GM12878 (cell line): ENCODE measurements at regions not wholly inside any gene's neighbourhood (a gene's known extent, or its start where the extent isn't known, plus 50 kb on each side); places are given as distances from the start of the nearest gene placed in this dataset.
A peak's percentile ranks its signal among the peaks of the same experiment; 100 is the strongest.

ENCODE experiments used
- ATAC-seq: fragments of 200-7000 bp; cut with Tn5 transposase; 3 replicates; pipeline ENCODE4 v1.9.1; 2020; ENCODE audit warnings: mild to moderate bottlenecking, moderate library complexity
- BruUV-seq: library from RNA; stranded (reverse); fragments of 400-500 nt; replicated peaks from 2 replicates; lab custom pipeline; 2021; lab: Mats Ljungman, UMichigan
- CTCF ChIA-PET: fragments of 300-600 bp; sonication (Branson Sonifier 250); formaldehyde crosslinking; extraction: SDS; loops from one replicate; lab custom pipeline; 2021; ENCODE audit warnings: inconsistent platforms; lab: Yijun Ruan, JAX
- POLR2A ChIA-PET: fragments of 350-600 bp; formaldehyde crosslinking; extraction: SDS; loops from one replicate; lab custom pipeline; 2021; ENCODE audit warnings: inconsistent platforms; lab: Charles Lee
- RAD21 ChIA-PET: fragments of 300-600 bp; sonication (Branson Sonifier 250); formaldehyde crosslinking; loops from one replicate; lab custom pipeline; 2023; ENCODE audit warnings: antibody characterized with exemption; ENCODE audit not compliant: unreplicated experiment; lab: Charles Lee
- SMC1A ChIA-PET: fragments of 300-600 bp; sonication (Branson Sonifier 250); formaldehyde crosslinking; loops from one replicate; lab custom pipeline; 2023; ENCODE audit not compliant: unreplicated experiment, uncharacterized antibody; lab: Charles Lee
- DNase-seq: peaks from one replicate; pipeline ENCODE4 v3.0.0-alpha.2; 2011; ENCODE audit warnings: low read depth, low spot score
- FAIRE-seq: peaks from 3 replicates; lab custom pipeline; 2011; peaks lifted over from hg19 to GRCh38; lab: Jason Lieb, UNC
- H2AFZ ChIP-seq: 2 replicates; pipeline ENCODE4 v1.6.0; 2011; ENCODE audit warnings: low read depth, low read length, control low read depth; ENCODE audit not compliant: control insufficient read depth
- H3K27ac ChIP-seq: 2 replicates; pipeline ENCODE4 v1.5.1; 2011; ENCODE audit warnings: control low read depth; ENCODE audit not compliant: control insufficient read depth, insufficient read depth
- H3K27me3 ChIP-seq, 2 experiments: replicated peaks in 1 of 2; 2 replicates each; pipeline versions ENCODE4 v1.6.0 to v1.6.1; 2011; ENCODE audit warnings: low read length in 1 of 2; ENCODE audit not compliant: control insufficient read depth in 2 of 2, insufficient read depth in 2 of 2
- H3K36me3 ChIP-seq, 2 experiments: 2 replicates each; pipeline ENCODE4 v1.5.1; 2011; ENCODE audit warnings: low read length in 1 of 2; ENCODE audit not compliant: control insufficient read depth in 2 of 2, insufficient read depth in 2 of 2
- H3K4me1 ChIP-seq: 2 replicates; pipeline ENCODE4 v1.6.1; 2011; ENCODE audit warnings: mild to moderate bottlenecking, low read length, moderate library complexity, mixed read lengths; ENCODE audit not compliant: control insufficient read depth, insufficient read depth
- H3K4me2 ChIP-seq: 2 replicates; pipeline ENCODE4 v1.6.0; 2011; ENCODE audit warnings: control low read depth; ENCODE audit not compliant: control insufficient read depth, insufficient read depth
- H3K4me3 ChIP-seq: fragments of 200-600 bp; sonication (generic); 2 replicates; pipeline ENCODE4 v1.5.1; 2016
- H3K79me2 ChIP-seq: 2 replicates; pipeline ENCODE4 v1.6.0; 2011; ENCODE audit warnings: low read length; ENCODE audit not compliant: control insufficient read depth, insufficient read depth
- H3K9ac ChIP-seq: 2 replicates; pipeline ENCODE4 v1.8.0; 2011; ENCODE audit warnings: low read length, control low read depth, mixed read lengths; ENCODE audit not compliant: control insufficient read depth, insufficient read depth
- H3K9me3 ChIP-seq: replicated peaks from 3 replicates; pipeline ENCODE4 v1.5.1; 2011; ENCODE audit warnings: mild to moderate bottlenecking, low read length; ENCODE audit not compliant: control insufficient read depth, insufficient read depth
- H4K20me1 ChIP-seq: 2 replicates; pipeline ENCODE4 v1.6.0; 2011; ENCODE audit not compliant: control insufficient read depth, insufficient read depth
- ETV6 ChIP-seq, 2 experiments: fragments of 450-650 bp in 1 of 2; IDR thresholded peaks in 1 of 2; conservative IDR thresholded peaks in 1 of 2; 2 replicates each; pipeline ENCODE4 v1.6.1; 2014; ENCODE audit warnings: antibody characterized with exemption in 1 of 2, borderline replicate concordance in 1 of 2, low read depth in 1 of 2, mild to moderate bottlenecking in 1 of 2, moderate library complexity in 1 of 2
- IKZF2 ChIP-seq, 2 experiments: fragments of 450-650 bp; IDR thresholded peaks; 2 replicates each; pipeline ENCODE4 v1.6.1; 2017; ENCODE audit warnings: mild to moderate bottlenecking in 2 of 2, moderate library complexity in 2 of 2
- JUND ChIP-seq: IDR thresholded peaks from 2 replicates; pipeline ENCODE4 v1.6.1; 2012; ENCODE audit warnings: low read depth, mild to moderate bottlenecking, low read length, improper control_type of control experiment, moderate library complexity
- MAX ChIP-seq: IDR thresholded peaks from 2 replicates; pipeline ENCODE4 v1.6.1; 2012; ENCODE audit warnings: low read depth, low read length, improper control_type of control experiment
- MYC ChIP-seq: IDR thresholded peaks from 2 replicates; pipeline ENCODE4 v1.6.1; 2011; ENCODE audit warnings: mild to moderate bottlenecking, low read length, moderate library complexity, inconsistent platforms; ENCODE audit not compliant: insufficient read depth, insufficient replicate concordance, insufficient read length, severe bottlenecking
- NFYB ChIP-seq: IDR thresholded peaks from 2 replicates; pipeline ENCODE4 v1.6.1; 2011; ENCODE audit warnings: low read depth, mild to moderate bottlenecking, low read length, improper control_type of control experiment, moderate library complexity; ENCODE audit not compliant: insufficient read depth
- NR2F1 ChIP-seq: fragments of 450-650 bp; conservative IDR thresholded peaks from 2 replicates; pipeline ENCODE4 v1.6.1; 2017; ENCODE audit warnings: mild to moderate bottlenecking
- NRF1 ChIP-seq: conservative IDR thresholded peaks from 2 replicates; pipeline ENCODE4 v1.6.1; 2011; ENCODE audit warnings: mild to moderate bottlenecking, low read depth, low read length, improper control_type of control experiment
- PAX8 ChIP-seq: fragments of 450-650 bp; IDR thresholded peaks from 2 replicates; pipeline ENCODE4 v1.6.1; 2017; ENCODE audit warnings: mild to moderate bottlenecking, moderate library complexity
- RBBP5 ChIP-seq: fragments of 200-600 bp; sonication (generic); conservative IDR thresholded peaks from 2 replicates; pipeline ENCODE4 v1.6.1; 2016
- REST ChIP-seq: IDR thresholded peaks from 2 replicates; pipeline ENCODE4 v1.6.1; 2012; ENCODE audit warnings: mild to moderate bottlenecking, low read depth, low read length
- SMAD5 ChIP-seq: IDR thresholded peaks from 2 replicates; pipeline ENCODE4 v1.6.1; 2016; ENCODE audit warnings: antibody characterized with exemption, low read depth
- SMARCA5 ChIP-seq: fragments of 450-650 bp; IDR thresholded peaks from 2 replicates; pipeline ENCODE4 v1.6.1; 2017; ENCODE audit warnings: mild to moderate bottlenecking
- TCF7 ChIP-seq: IDR thresholded peaks from 2 replicates; pipeline ENCODE4 v1.6.1; 2014; ENCODE audit warnings: antibody characterized with exemption, borderline replicate concordance
- WGBS: methylation state at CpG from one replicate; pipeline ENCODE4 v1.1.6; 2016; ENCODE audit warnings: low lambda C conversion rate; ENCODE audit not compliant: insufficient replicate concordance, insufficient coverage; ENCODE audit errors: missing lambda C conversion rate; 5-methylcytosine and 5-hydroxymethylcytosine counted together
- in situ Hi-C: fragments of 300-500 bp; cut with MboI; formaldehyde crosslinking; loops from 9 replicates; pipeline ENCODE4 v1.14.3; 2018; ENCODE audit warnings: mixed read lengths
- intact Hi-C: fragments of 100-400 bp; cut with micrococcal nuclease; formaldehyde crosslinking; loops from one replicate; pipeline ENCODE4 v1.14.2; 2022; ENCODE audit not compliant: unreplicated experiment

DNA sequence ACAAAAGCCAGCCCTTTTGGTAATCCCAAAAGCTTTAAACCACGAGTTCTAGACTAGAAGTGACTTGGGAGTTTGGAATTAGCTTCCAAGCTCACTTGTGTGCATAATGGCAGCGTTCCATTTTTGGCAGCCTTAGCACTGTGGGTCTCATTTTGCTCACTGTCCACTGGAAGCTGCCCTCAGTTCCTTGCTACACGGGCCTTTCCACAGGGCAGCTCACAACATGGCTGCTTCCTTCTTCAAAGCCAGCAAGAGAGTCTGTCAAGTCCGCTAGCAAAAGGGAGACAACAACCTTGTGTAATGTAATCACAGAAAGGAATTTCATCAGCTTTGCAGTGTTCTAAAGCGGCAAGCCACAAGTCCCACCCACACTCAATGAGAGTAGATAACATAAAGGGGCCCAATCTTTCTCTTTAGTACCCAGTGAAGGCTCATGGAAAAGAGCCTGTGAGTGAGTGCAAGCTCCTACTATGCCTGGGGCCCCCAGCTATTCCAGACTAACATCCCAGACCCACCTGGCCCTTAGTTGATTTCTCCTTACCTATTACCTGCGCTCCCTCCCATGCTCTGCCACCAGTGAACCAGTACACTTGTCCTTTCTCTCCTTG, 168.5 kb upstream of the FOXN2 start:
- 63% methylated on average over 6 of the region's 6 CpGs for WGBS
- CTCF ChIA-PET, result no interaction called here
- Histone ChIP-seq H3K4me1 (no peaks in the 10 kb centered on the region), H3K9me3 (no peaks in the 10 kb centered on the region; the same call in 2 of the 3 replicates), H4K20me1 (no peaks in the 10 kb centered on the region), H3K27me3 (no peaks in the 10 kb centered on the region), H3K4me2 (no peak overlapping the region), H3K4me3 (no peak overlapping the region), H2AFZ (peak overlapping the region; percentile 28), H3K9ac (no peak overlapping the region), H3K36me3 (no peaks in the 10 kb centered on the region), H3K79me2 (no peaks in the 10 kb centered on the region)
- SMC1A ChIA-PET, result interaction anchor here (0.6 to 2.0 kb wide), 5 partner anchors 10 to 1072 kb away, joined by 3 to 6 read pairs (median 3); no protein-coding TSS in a partner anchor
- intact Hi-C loops, result no loop called here
- no peak for ATAC-seq
- no TSS peak for BruUV-seq
- POLR2A ChIA-PET, result interaction anchor here (0.6 kb wide), 1 partner anchor 794 kb away, joined by 4 read pairs; no protein-coding TSS in a partner anchor
- RAD21 ChIA-PET, result no interaction called here
- in situ Hi-C loops, result no loop called here
- no peak for TF ChIP-seq TCF7
- TF ChIP-seq SMARCA5, result no peak
- no peak for TF ChIP-seq NR2F1
- no peak for TF ChIP-seq NRF1
- TF ChIP-seq IKZF2 (IDR thresholded peaks at IDR 0.05), result no peak
- no peak for TF ChIP-seq SMAD5
- no peak for TF ChIP-seq ETV6 (conservative IDR thresholded peaks at IDR 0.05 in 1 of 2, IDR thresholded peaks at IDR 0.05 in 1 of 2; ENCODE audit: borderline replicate concordance in 1 of 2, low read depth in 1 of 2)
- TF ChIP-seq, all 136 proteins: peak for 0
- H3K27ac ChIP-seq, result no peak overlapping the region
- FAIRE-seq (no peak), DNase-seq (no peak)

- no peak overlapping the region for H3K27ac ChIP-seq
- ChIA-PET SMC1A (interaction anchor here (0.6 to 2.0 kb wide), 5 partner anchors 11 to 1072 kb away, joined by 3 to 6 read pairs (median 3); no protein-coding TSS in a partner anchor), POLR2A (interaction anchor here (0.6 kb wide), 1 partner anchor 795 kb away, joined by 4 read pairs; no protein-coding TSS in a partner anchor), RAD21 (no interaction called here), CTCF (no interaction called here)
- H3K27me3 ChIP-seq, result no peaks in the 10 kb centered on the region
- H3K79me2 ChIP-seq, result no peaks in the 10 kb centered on the region
- no peak overlapping the region for H2AFZ ChIP-seq
- no peak overlapping the region for H3K9ac ChIP-seq
- FAIRE-seq (no peak), ATAC-seq (no peak), DNase-seq (no peak)
- no TSS peak for BruUV-seq
- no peaks in the 10 kb centered on the region for H3K4me1 ChIP-seq
- no peaks in the 10 kb centered on the region for H4K20me1 ChIP-seq
- in situ Hi-C loops (no loop called here), intact Hi-C loops (no loop called here)
- 59% methylated on average over 6 of the region's 6 CpGs for WGBS
- no peak overlapping the region for H3K4me3 ChIP-seq
- H3K4me2 ChIP-seq, result no peak overlapping the region
- no peaks in the 10 kb centered on the region for H3K36me3 ChIP-seq
- H3K9me3 ChIP-seq, result no peaks in the 10 kb centered on the region; the same call in 2 of the 3 replicates
- no peak for TF ChIP-seq NFYB
- TF ChIP-seq PAX8, result no peak
- no peak for TF ChIP-seq MYC
- no peak for TF ChIP-seq RBBP5
- TF ChIP-seq REST, result no peak
- TF ChIP-seq JUND, result no peak
- no peak for TF ChIP-seq MAX
These were observed 167.9 kb upstream of the FOXN2 start for GRCh38 chr2:48146552-48146951.
